ENCODE measurements at regions not wholly inside any gene's neighbourhood (a gene's known extent, or its start where the extent isn't known, plus 50 kb on each side); places are given as distances from the start of the nearest gene placed in this dataset.

DNA sequence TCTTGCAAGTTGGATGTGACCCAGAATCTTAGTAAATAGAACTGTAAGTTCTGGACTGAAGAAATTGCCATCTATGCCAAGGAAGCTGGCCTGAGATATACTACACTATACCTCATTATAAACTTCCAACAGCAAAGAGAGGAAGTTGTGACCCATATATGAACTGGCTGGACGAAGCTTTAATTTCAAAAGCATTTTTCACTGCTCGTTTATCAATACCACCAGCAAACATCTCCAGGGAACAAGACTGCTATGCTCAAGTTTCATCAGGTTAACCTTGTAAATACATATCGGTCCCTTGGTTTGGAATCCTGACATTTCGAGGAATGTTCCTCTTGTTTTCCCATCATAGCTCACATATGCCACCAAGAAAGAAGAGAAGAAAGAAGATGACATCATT, 334.5 kb upstream of the IGFBP7 start:
- H3K9me3 Mint-ChIP-seq, result peaks cover 0 to 3% of the 10 kb centered on the region in 2 experiments; a peak in 1 of 5 replicates
- Histone ChIP-seq H2BK120ac (ENCODE audit: low read depth, low read length, poor library complexity, severe bottlenecking) (no peak overlapping the region), H4K8ac (replicated peaks; ENCODE audit: insufficient read length, low read depth, low read length) (no peak overlapping the region), H3K27me3 (ENCODE audit: insufficient read depth, low read length) (no peaks in the 10 kb centered on the region), H4K5ac (ENCODE audit: insufficient read length, low read depth, low read length) (no peak overlapping the region), H3T11ph (ENCODE audit: low read length) (no peak overlapping the region), H4K91ac (ENCODE audit: insufficient read length, low read depth, low read length) (no peak overlapping the region), H3K4ac (ENCODE audit: low read depth, low read length) (no peak overlapping the region), H2BK12ac (ENCODE audit: insufficient read length, low read depth, low read length) (no peak overlapping the region), H3K9me3 (ENCODE audit: control insufficient read depth, low read depth, low read length) (no peaks in the 10 kb centered on the region), H3K79me2 (ENCODE audit: insufficient read depth, low read length) (no peaks in the 10 kb centered on the region), H3K18ac (ENCODE audit: insufficient read length, low read depth, low read length) (no peak overlapping the region), H3K23ac (ENCODE audit: insufficient read length, low read depth, low read length) (no peak overlapping the region), H3K27ac (ENCODE audit: insufficient read length, low read depth, low read length) (no peak overlapping the region), H3K4me2 (ENCODE audit: insufficient read depth, insufficient read length, low read length) (no peak overlapping the region), H2AK5ac (ENCODE audit: insufficient read length, low read length) (no peak overlapping the region), H2AFZ (ENCODE audit: low read length) (no peak overlapping the region), H2BK5ac (ENCODE audit: insufficient read length, low read length) (no peak overlapping the region), H4K20me1 (ENCODE audit: control insufficient read depth, insufficient read depth, insufficient read length) (no peaks in the 10 kb centered on the region), H3K14ac (ENCODE audit: insufficient read depth, low read length) (no peak overlapping the region), H3K23me2 (ENCODE audit: insufficient read length, low read depth, low read length, poor library complexity, severe bottlenecking) (no peaks in the 10 kb centered on the region), H3K4me1 (ENCODE audit: insufficient read depth, low read length) (no peaks in the 10 kb centered on the region), H2BK15ac (ENCODE audit: low read depth, low read length) (no peak overlapping the region), H3K9ac (ENCODE audit: extremely low read depth, insufficient read length, low read length) (no peak overlapping the region), H3K79me1 (ENCODE audit: insufficient read depth, low read depth, low read length, poor library complexity, severe bottlenecking) (no peaks in the 10 kb centered on the region), H3K56ac (ENCODE audit: insufficient read length, low read depth, low read length) (no peak overlapping the region), H2BK20ac (ENCODE audit: low read depth, low read length, poor library complexity, severe bottlenecking) (no peak overlapping the region)
- no peaks in the 10 kb centered on the region for H3K4me1 Mint-ChIP-seq
- no CpG with 5 or more reads among the region's 4 CpGs for WGBS (ENCODE audit: extremely low coverage, insufficient read length, low lambda C conversion rate)
- peaks cover 0 to 4% (median 0%) of the 10 kb centered on the region in 3 experiments; a peak in 1 of 7 replicates for H3K36me3 Mint-ChIP-seq (ENCODE audit: insufficient read depth in 1 of 3, low read depth in 3 of 3)
- DNase-seq, result no peak
- H3K4me3 Mint-ChIP-seq, result no peak overlapping the region
- H3K27me3 Mint-ChIP-seq (ENCODE audit: low read depth), result no peaks in the 10 kb centered on the region
- TF ChIP-seq, protein P1, sequence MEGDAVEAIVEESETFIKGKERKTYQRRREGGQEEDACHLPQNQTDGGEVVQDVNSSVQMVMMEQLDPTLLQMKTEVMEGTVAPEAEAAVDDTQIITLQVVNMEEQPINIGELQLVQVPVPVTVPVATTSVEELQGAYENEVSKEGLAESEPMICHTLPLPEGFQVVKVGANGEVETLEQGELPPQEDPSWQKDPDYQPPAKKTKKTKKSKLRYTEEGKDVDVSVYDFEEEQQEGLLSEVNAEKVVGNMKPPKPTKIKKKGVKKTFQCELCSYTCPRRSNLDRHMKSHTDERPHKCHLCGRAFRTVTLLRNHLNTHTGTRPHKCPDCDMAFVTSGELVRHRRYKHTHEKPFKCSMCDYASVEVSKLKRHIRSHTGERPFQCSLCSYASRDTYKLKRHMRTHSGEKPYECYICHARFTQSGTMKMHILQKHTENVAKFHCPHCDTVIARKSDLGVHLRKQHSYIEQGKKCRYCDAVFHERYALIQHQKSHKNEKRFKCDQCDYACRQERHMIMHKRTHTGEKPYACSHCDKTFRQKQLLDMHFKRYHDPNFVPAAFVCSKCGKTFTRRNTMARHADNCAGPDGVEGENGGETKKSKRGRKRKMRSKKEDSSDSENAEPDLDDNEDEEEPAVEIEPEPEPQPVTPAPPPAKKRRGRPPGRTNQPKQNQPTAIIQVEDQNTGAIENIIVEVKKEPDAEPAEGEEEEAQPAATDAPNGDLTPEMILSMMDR (conservative IDR thresholded peaks at IDR 0.05), result no peak
- no peak overlapping the region for H3K27ac Mint-ChIP-seq
